HepG2 (cell line): ENCODE measurements at regions not wholly inside any gene's neighbourhood (a gene's known extent, or its start where the extent isn't known, plus 50 kb on each side); places are given as distances from the start of the nearest gene placed in this dataset.

Experiments
- ATAC-seq: fragments of 200-7000 bp; cut with Tn5 transposase; 3 replicates; pipeline ENCODE4 v1.9.1; 2020; ENCODE audit warnings: mild to moderate bottlenecking, moderate library complexity
- BruUV-seq: library from RNA; stranded (reverse); fragments of 400-500 nt; replicated peaks from 2 replicates; lab custom pipeline; 2021; lab: Mats Ljungman, UMichigan
- CTCF ChIA-PET: fragments of 300-600 bp; formaldehyde crosslinking; extraction: SDS; loops from one replicate; lab custom pipeline; 2021; ENCODE audit warnings: low total read pairs, inconsistent platforms, low intra/inter-chr PET ratio; lab: Yijun Ruan, JAX
- POLR2A ChIA-PET: fragments of 350-600 bp; sonication (Branson Sonifier 250); formaldehyde crosslinking; loops from one replicate; lab custom pipeline; 2020; ENCODE audit warnings: antibody characterized with exemption, inconsistent platforms; lab: Yijun Ruan, JAX
- DNase-seq: peaks from one replicate; pipeline ENCODE4 v3.0.0-alpha.2; 2015; ENCODE audit warnings: low spot score
- FAIRE-seq: peaks from 3 replicates; lab custom pipeline; 2011; peaks lifted over from hg19 to GRCh38; lab: Jason Lieb, UNC
- H2AFZ ChIP-seq: one replicate; pipeline ENCODE4 v1.6.1; 2011; ENCODE audit warnings: low read length, inconsistent platforms
- H3K27ac ChIP-seq: fragments of 300-600 bp; 3 replicates; pipeline ENCODE4 v1.8.0; 2011; ENCODE audit warnings: mixed run types, mild to moderate bottlenecking, mixed read lengths, low read length, inconsistent platforms; ENCODE audit not compliant: insufficient read depth; ENCODE audit errors: extremely low read length
- H3K27me3 ChIP-seq, 2 experiments: fragments of 200-600 bp in 1 of 2; 2 replicates in 1 of 2; 3 replicates in 1 of 2; pipeline versions ENCODE4 v1.6.0 to v1.8.0; 2011; ENCODE audit warnings: low read length in 2 of 2, mild to moderate bottlenecking in 2 of 2, moderate library complexity in 2 of 2, inconsistent platforms in 1 of 2; ENCODE audit not compliant: insufficient read depth in 2 of 2, control insufficient read depth in 1 of 2
- H3K36me3 ChIP-seq, 2 experiments: fragments of 200-600 bp in 1 of 2; replicated peaks in 1 of 2; 2 replicates in 1 of 2; 3 replicates in 1 of 2; pipeline versions ENCODE4 v1.5.1 to v1.8.0; 2011; ENCODE audit warnings: low read length in 2 of 2, inconsistent platforms in 1 of 2; ENCODE audit not compliant: insufficient read depth in 2 of 2, control insufficient read depth in 1 of 2
- H3K4me1 ChIP-seq: 2 replicates; pipeline ENCODE4 v1.5.1; 2012; ENCODE audit warnings: low read length, inconsistent platforms; ENCODE audit not compliant: insufficient read depth
- H3K4me2 ChIP-seq: 2 replicates; pipeline ENCODE4 v1.6.0; 2011; ENCODE audit warnings: low read depth, low read length, inconsistent platforms
- H3K4me3 ChIP-seq, 3 experiments: fragments of 200-600 bp in 1 of 3; sonication (generic), shearing (Covaris generic) in 1 of 3; replicated peaks in 1 of 3; 2 replicates each; pipeline ENCODE4 v1.5.1; 2011 to 2016; ENCODE audit warnings: low read length in 3 of 3, inconsistent platforms in 2 of 3, low read depth in 2 of 3, mild to moderate bottlenecking in 2 of 3, control low read depth in 1 of 3, mixed read lengths in 1 of 3; ENCODE audit not compliant: insufficient read depth in 1 of 3
- H3K79me2 ChIP-seq: one replicate; pipeline ENCODE4 v1.6.1; 2011; ENCODE audit warnings: low read length, inconsistent platforms; ENCODE audit not compliant: insufficient read depth
- H3K9ac ChIP-seq: 2 replicates; pipeline ENCODE4 v1.6.0; 2011; ENCODE audit warnings: mild to moderate bottlenecking, low read depth, low read length, inconsistent platforms; ENCODE audit not compliant: insufficient read depth
- H3K9me3 ChIP-seq: 2 replicates; pipeline ENCODE4 v1.5.1; 2012; ENCODE audit warnings: mild to moderate bottlenecking, low read length
- H4K20me1 ChIP-seq: 2 replicates; pipeline ENCODE4 v1.6.0; 2011; ENCODE audit warnings: inconsistent platforms, mild to moderate bottlenecking, low read length, moderate library complexity; ENCODE audit not compliant: insufficient read depth
- ATM ChIP-seq: fragments of 450-650 bp; IDR thresholded peaks from 2 replicates; pipeline ENCODE4 v1.7.1; 2017; ENCODE audit warnings: mild to moderate bottlenecking, borderline replicate concordance
- HMGA1 ChIP-seq: sonication (generic); formaldehyde crosslinking; conservative IDR thresholded peaks from 2 replicates; pipeline ENCODE4 v1.4.0; 2020; ENCODE audit warnings: missing genetic modification reagents
- HOXA7 ChIP-seq: sonication (generic); formaldehyde crosslinking; IDR thresholded peaks from 2 replicates; pipeline ENCODE4 v1.8.1; 2022; ENCODE audit warnings: mild to moderate bottlenecking, missing genetic modification reagents, moderate library complexity
- KLF12 ChIP-seq: sonication (generic); formaldehyde crosslinking; IDR thresholded peaks from 2 replicates; pipeline ENCODE4 v1.4.0; 2020; ENCODE audit warnings: missing genetic modification reagents, borderline replicate concordance
- NR2C2 ChIP-seq: sonication (generic); formaldehyde crosslinking; IDR thresholded peaks from 2 replicates; pipeline ENCODE4 v1.4.0; 2020; ENCODE audit warnings: missing genetic modification reagents, mild to moderate bottlenecking, moderate library complexity, borderline replicate concordance
- NR2F6 ChIP-seq, 2 experiments: IDR thresholded peaks; 2 replicates each; pipeline ENCODE4 v1.6.1; 2016; ENCODE audit warnings: antibody characterized with exemption in 1 of 2, mild to moderate bottlenecking in 1 of 2
- POLR2AphosphoS2 ChIP-seq: IDR thresholded peaks from 2 replicates; pipeline ENCODE4 v1.6.1; 2011; ENCODE audit warnings: low read depth, low read length, improper control_type of control experiment
- SETDB1 ChIP-seq: sonication (generic); formaldehyde crosslinking; IDR thresholded peaks from 2 replicates; pipeline ENCODE4 v1.5.1; 2020; ENCODE audit warnings: missing genetic modification reagents, mild to moderate bottlenecking, borderline replicate concordance
- ZHX2 ChIP-seq, 2 experiments: sonication (generic) in 1 of 2; formaldehyde crosslinking in 1 of 2; IDR thresholded peaks; 2 replicates each; pipeline versions ENCODE4 v1.6.1 to v1.9.0; 2014 to 2022; ENCODE audit warnings: antibody characterized with exemption in 1 of 2, borderline replicate concordance in 1 of 2, inconsistent platforms in 1 of 2, low read depth in 1 of 2, missing genetic modification reagents in 1 of 2
- ZNF10 ChIP-seq: sonication (generic); formaldehyde crosslinking; IDR thresholded peaks from 2 replicates; pipeline ENCODE4 v1.4.0; 2020; ENCODE audit warnings: mild to moderate bottlenecking, low read depth, missing genetic modification reagents, borderline replicate concordance
- ZNF234 ChIP-seq: sonication (generic); formaldehyde crosslinking; conservative IDR thresholded peaks from 2 replicates; pipeline ENCODE4 v1.5.1; 2020; ENCODE audit warnings: mild to moderate bottlenecking, missing genetic modification reagents
- ZNF24 ChIP-seq: fragments of 450-650 bp; IDR thresholded peaks from 2 replicates; pipeline ENCODE4 v1.6.1; 2017; ENCODE audit warnings: antibody characterized with exemption, mild to moderate bottlenecking
- ZNF510 ChIP-seq: sonication (generic); formaldehyde crosslinking; IDR thresholded peaks from 2 replicates; pipeline ENCODE4 v1.4.0; 2020; ENCODE audit warnings: low read depth, mild to moderate bottlenecking, missing genetic modification reagents
- WGBS: methylation state at CpG from one replicate; pipeline ENCODE4 v1.1.6; 2017; ENCODE audit warnings: low lambda C conversion rate; 5-methylcytosine and 5-hydroxymethylcytosine counted together
- in situ Hi-C: cut with HindIII; loops from 2 replicates; pipeline ENCODE4 v1.10.0; 2017; ENCODE audit warnings: low pct_unique_long_range_greater_than_20kb; ENCODE audit not compliant: extremely low pct_ligation_motif_present
- intact Hi-C: fragments of 100-400 bp; cut with micrococcal nuclease; formaldehyde crosslinking; loops from one replicate; pipeline ENCODE4 v1.10.0; 2022; ENCODE audit not compliant: unreplicated experiment
- TF ChIP-seq, protein P1 (sequence below): sonication (generic); formaldehyde crosslinking; IDR thresholded peaks from 2 replicates; pipeline ENCODE4 v1.4.0; 2020; ENCODE audit warnings: mild to moderate bottlenecking, missing genetic modification reagents

GRCh38 chr6:66861007-66861541, 1154.0 kb upstream of the EYS start:
- no peak for TF ChIP-seq ATM
- TF ChIP-seq SETDB1: no peak
- no peak for TF ChIP-seq ZNF510 (CRISPR knock-in tag)
- Histone ChIP-seq H2AFZ (no peak overlapping the region), H3K27ac (no peak overlapping the region), H3K79me2 (no peaks in the 10 kb centered on the region), H4K20me1 (no peaks in the 10 kb centered on the region), H3K9me3 (no peaks in the 10 kb centered on the region), H3K9ac (no peak overlapping the region), H3K4me1 (no peaks in the 10 kb centered on the region), H3K4me3 (no peak overlapping the region), H3K4me2 (no peak overlapping the region), H3K27me3 (no peaks in the 10 kb centered on the region), H3K36me3 (no peaks in the 10 kb centered on the region)
- FAIRE-seq (no peak), ATAC-seq (no peak), DNase-seq (no peak)
- CTCF ChIA-PET: no interaction called here
- WGBS: 14% methylated on average over 2 of the region's 2 CpGs
- POLR2A ChIA-PET: no interaction called here
- in situ Hi-C loops (no loop called here), intact Hi-C loops (no loop called here)
- BruUV-seq: no TSS peak

GRCh38 chr6:66860328-66860727, 1153.3 kb upstream of the EYS start:
- no peak overlapping the region for H3K9ac ChIP-seq
- no peak for DNase-seq
- no peaks in the 10 kb centered on the region for H3K36me3 ChIP-seq
- in situ Hi-C loops (no loop called here), intact Hi-C loops (no loop called here)
- ATAC-seq: no peak
- WGBS: 11% methylated on average over 3 of the region's 3 CpGs
- H2AFZ ChIP-seq: no peak overlapping the region
- no peaks in the 10 kb centered on the region for H3K79me2 ChIP-seq
- no peak overlapping the region for H3K4me2 ChIP-seq
- no peak overlapping the region for H3K27ac ChIP-seq
- FAIRE-seq: no peak
- ChIA-PET CTCF (no interaction called here), POLR2A (no interaction called here)
- no peaks in the 10 kb centered on the region for H3K4me1 ChIP-seq
- no peaks in the 10 kb centered on the region for H3K27me3 ChIP-seq
- BruUV-seq: no TSS peak
- no peaks in the 10 kb centered on the region for H4K20me1 ChIP-seq
- H3K9me3 ChIP-seq: no peaks in the 10 kb centered on the region
- no peak overlapping the region for H3K4me3 ChIP-seq
- TF ChIP-seq ZNF10 (CRISPR knock-in tag): no peak
- TF ChIP-seq HOXA7: no peak
- no peak for TF ChIP-seq NR2F6 (IDR thresholded peaks at IDR 0.05)
- TF ChIP-seq NR2F6 (CRISPR knock-in tag; IDR thresholded peaks at IDR 0.05): no peak
- no peak for TF ChIP-seq POLR2AphosphoS2
- no peak for TF ChIP-seq HMGA1 (CRISPR knock-in tag)
- TF ChIP-seq NR2C2 (CRISPR knock-in tag): no peak
- TF ChIP-seq, protein P1, sequence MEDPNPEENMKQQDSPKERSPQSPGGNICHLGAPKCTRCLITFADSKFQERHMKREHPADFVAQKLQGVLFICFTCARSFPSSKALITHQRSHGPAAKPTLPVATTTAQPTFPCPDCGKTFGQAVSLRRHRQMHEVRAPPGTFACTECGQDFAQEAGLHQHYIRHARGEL (CRISPR knock-in tag): no peak
- no peak for TF ChIP-seq ZNF234
- TF ChIP-seq ZNF24: no peak
- no peak for TF ChIP-seq ZHX2 (IDR thresholded peaks at IDR 0.05; ENCODE audit: low read depth)
- TF ChIP-seq ZHX2 (CRISPR knock-in tag; IDR thresholded peaks at IDR 0.05; ENCODE audit: borderline replicate concordance): no peak
- no peak for TF ChIP-seq KLF12 (CRISPR knock-in tag)
